OCI-LY3 (cell line): ENCODE measurements at regions not wholly inside any gene's neighbourhood (a gene's known extent, or its start where the extent isn't known, plus 50 kb on each side); places are given as distances from the start of the nearest gene placed in this dataset.

Source experiments
- EZH2phosphoT487 ChIP-seq: fragments of 200-600 bp; shearing (Covaris generic); IDR thresholded peaks from 2 replicates; pipeline ENCODE4 v1.6.1; 2018; ENCODE audit warnings: antibody characterized with exemption, mixed run types, low read depth
- TF ChIP-seq, protein P1 (sequence below): fragments of 200-600, 300-600 bp; sonication (generic); IDR thresholded peaks from 2 replicates; pipeline ENCODE4 v1.5.1; 2014; ENCODE audit warnings: antibody characterized with exemption, low read length, low read depth

DNA sequence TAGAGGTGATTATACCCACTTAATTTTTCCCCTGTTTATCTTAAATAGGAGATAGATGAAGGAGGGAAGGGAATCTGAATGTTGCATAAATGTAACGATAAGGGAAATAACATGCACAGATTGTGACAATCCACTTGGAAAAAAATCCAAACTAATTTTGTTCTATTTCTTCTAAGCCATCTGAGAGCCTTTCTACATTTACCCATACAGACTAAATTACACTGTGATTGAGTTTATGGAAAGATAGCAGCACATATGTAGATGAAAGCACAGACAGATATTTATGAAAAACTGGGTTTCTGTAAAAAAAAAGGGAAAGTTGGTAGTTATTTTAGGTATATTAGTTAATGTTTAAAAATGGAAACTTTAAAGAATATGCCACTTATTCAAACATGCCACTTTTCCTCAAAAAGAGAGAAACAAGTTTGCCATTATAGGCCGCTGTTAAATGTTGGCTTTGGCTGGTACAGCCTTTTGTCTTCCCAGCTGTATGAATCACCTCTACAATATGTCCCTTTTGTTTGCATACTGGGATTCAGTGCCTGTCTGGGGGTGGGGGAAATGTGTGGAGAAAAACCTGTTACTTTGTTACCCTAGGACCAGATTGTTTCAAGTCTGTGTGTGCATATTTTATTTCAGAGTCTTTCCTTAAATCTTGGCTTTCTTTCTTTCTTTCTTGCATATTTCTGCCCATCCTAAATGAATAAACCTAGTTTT is 470.2 kb upstream of the LMO3 start:
- TF ChIP-seq, protein P1, sequence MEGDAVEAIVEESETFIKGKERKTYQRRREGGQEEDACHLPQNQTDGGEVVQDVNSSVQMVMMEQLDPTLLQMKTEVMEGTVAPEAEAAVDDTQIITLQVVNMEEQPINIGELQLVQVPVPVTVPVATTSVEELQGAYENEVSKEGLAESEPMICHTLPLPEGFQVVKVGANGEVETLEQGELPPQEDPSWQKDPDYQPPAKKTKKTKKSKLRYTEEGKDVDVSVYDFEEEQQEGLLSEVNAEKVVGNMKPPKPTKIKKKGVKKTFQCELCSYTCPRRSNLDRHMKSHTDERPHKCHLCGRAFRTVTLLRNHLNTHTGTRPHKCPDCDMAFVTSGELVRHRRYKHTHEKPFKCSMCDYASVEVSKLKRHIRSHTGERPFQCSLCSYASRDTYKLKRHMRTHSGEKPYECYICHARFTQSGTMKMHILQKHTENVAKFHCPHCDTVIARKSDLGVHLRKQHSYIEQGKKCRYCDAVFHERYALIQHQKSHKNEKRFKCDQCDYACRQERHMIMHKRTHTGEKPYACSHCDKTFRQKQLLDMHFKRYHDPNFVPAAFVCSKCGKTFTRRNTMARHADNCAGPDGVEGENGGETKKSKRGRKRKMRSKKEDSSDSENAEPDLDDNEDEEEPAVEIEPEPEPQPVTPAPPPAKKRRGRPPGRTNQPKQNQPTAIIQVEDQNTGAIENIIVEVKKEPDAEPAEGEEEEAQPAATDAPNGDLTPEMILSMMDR = no peak
- TF ChIP-seq EZH2phosphoT487 = no peak
